C4-2B (cell line): ENCODE measurements at regions not wholly inside any gene's neighbourhood (a gene's known extent, or its start where the extent isn't known, plus 50 kb on each side); places are given as distances from the start of the nearest gene placed in this dataset.

ENCODE experiments used
- CTCF ChIP-seq: fragments of 450-650 bp; conservative IDR thresholded peaks from 2 replicates; pipeline ENCODE4 v1.5.1; 2017; ENCODE audit warnings: mild to moderate bottlenecking
- ZFX ChIP-seq: fragments of 450-650 bp; IDR thresholded peaks from 2 replicates; pipeline ENCODE4 v1.6.1; 2017

- TF ChIP-seq CTCF (no peak), ZFX (no peak)
These were observed 259.5 kb downstream of the EPHA4 start for GRCh38 chr2:221312634-221313033.
